ENCODE measurements at regions not wholly inside any gene's neighbourhood (a gene's known extent, or its start where the extent isn't known, plus 50 kb on each side); places are given as distances from the start of the nearest gene placed in this dataset.

DNA sequence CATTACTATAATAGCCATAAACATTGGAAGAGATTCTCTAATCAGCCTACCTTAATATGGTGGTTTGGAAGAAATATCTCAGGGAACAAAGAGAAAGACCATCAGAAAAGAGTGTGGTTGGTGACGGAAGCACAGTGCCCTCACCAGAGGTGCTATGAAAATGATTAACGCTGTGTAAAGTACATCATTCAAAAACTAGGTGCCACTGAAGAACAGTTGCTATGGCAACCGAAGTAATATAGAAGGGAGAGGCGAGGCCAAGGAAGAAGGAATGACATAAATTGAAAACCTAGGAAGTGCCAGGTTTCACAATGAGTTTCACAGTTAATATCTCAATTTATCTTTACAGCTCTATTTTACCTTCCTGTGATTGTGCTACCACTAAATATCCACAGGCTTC lies 57.0 kb upstream of the ARSJ start:
- TF ChIP-seq, protein P1, sequence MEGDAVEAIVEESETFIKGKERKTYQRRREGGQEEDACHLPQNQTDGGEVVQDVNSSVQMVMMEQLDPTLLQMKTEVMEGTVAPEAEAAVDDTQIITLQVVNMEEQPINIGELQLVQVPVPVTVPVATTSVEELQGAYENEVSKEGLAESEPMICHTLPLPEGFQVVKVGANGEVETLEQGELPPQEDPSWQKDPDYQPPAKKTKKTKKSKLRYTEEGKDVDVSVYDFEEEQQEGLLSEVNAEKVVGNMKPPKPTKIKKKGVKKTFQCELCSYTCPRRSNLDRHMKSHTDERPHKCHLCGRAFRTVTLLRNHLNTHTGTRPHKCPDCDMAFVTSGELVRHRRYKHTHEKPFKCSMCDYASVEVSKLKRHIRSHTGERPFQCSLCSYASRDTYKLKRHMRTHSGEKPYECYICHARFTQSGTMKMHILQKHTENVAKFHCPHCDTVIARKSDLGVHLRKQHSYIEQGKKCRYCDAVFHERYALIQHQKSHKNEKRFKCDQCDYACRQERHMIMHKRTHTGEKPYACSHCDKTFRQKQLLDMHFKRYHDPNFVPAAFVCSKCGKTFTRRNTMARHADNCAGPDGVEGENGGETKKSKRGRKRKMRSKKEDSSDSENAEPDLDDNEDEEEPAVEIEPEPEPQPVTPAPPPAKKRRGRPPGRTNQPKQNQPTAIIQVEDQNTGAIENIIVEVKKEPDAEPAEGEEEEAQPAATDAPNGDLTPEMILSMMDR (IDR thresholded peaks at IDR 0.05), result no peak
- no peak for TF ChIP-seq POLR2A (IDR thresholded peaks at IDR 0.05)

Data from body of pancreas (tissue), 4 donors.